Muscle of arm (tissue), 1 donor: ENCODE measurements at regions not wholly inside any gene's neighbourhood (a gene's known extent, or its start where the extent isn't known, plus 50 kb on each side); places are given as distances from the start of the nearest gene placed in this dataset.

Experiments used
- DNase-seq: peaks from one replicate; pipeline ENCODE4 v3.0.0-alpha.2; 2013

GRCh38 chr10:126847666-126848065, 57.6 kb upstream of the DOCK1 start:
- DNase-seq: no peak

GRCh38 chr10:126849646-126850045, 55.6 kb upstream of the DOCK1 start:
- DNase-seq: no peak

- DNase-seq: no peak
Measured at GRCh38 chr10:126851414-126852108, 53.7 kb upstream of the DOCK1 start.

- DNase-seq: no peak
Measured at GRCh38 chr10:126854726-126855495, 50.3 kb upstream of the DOCK1 start.
